Bronchial epithelial cell (primary cell): ENCODE measurements at regions not wholly inside any gene's neighbourhood (a gene's known extent, or its start where the extent isn't known, plus 50 kb on each side); places are given as distances from the start of the nearest gene placed in this dataset.
"Not testable (repeated sequence)": the region's sequence is repeated elsewhere in the genome, so short reads cannot be mapped to it uniquely, and the experiment has no call there.

Experiments used
- DNase-seq: peaks from one replicate; pipeline ENCODE4 v3.0.0-alpha.2; 2010; ENCODE audit warnings: low read depth
- FAIRE-seq: peaks from 2 replicates; lab custom pipeline; 2011; peaks lifted over from hg19 to GRCh38; lab: Jason Lieb, UNC
- H3K27me3 ChIP-seq: 2 replicates; pipeline ENCODE4 v1.5.1; 2011; ENCODE audit warnings: low read length; ENCODE audit not compliant: control insufficient read depth, insufficient read depth
- H3K36me3 ChIP-seq: 2 replicates; pipeline ENCODE4 v1.5.1; 2011; ENCODE audit warnings: low read length; ENCODE audit not compliant: control insufficient read depth, insufficient read depth
- H3K4me3 ChIP-seq: 2 replicates; pipeline ENCODE4 v1.5.1; 2011; ENCODE audit warnings: mild to moderate bottlenecking, low read depth, low read length, control low read depth
- TF ChIP-seq, protein P1 (sequence below): IDR thresholded peaks from 2 replicates; pipeline ENCODE4 v1.5.1; 2011; ENCODE audit warnings: mild to moderate bottlenecking, moderate library complexity, low read length, control low read depth, inconsistent platforms; ENCODE audit not compliant: insufficient read depth, severe bottlenecking

DNA sequence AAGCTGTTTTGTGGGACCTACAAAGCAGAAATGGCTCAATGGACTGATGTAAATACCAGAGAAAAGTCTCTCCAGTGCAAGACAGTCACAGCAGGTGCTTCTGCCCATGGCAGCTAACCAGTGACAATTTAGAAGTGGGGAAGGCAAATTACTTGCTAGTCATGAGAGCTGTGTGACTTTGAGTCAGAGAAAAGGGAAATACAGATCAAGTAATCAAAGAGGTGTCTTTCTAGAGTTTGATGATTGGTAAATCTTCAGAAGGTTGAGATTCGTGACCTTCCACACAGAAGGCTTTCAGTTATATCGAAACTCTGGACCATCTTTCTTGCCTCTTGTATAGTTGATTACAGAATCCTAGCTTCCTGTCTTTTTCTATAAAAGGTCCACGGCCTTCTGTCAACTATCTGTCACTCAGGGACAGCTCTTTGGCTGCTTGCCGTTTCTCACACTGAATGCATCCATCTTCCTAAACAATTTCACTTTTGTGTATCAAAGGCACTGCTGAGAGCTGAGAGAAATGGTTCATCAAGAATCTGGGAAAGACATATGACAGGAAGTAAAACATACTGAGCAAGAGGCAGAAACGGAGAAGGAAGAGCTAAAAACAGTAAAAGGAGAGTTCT lies 993.9 kb upstream of the ACO1 start:
- TF ChIP-seq, protein P1, sequence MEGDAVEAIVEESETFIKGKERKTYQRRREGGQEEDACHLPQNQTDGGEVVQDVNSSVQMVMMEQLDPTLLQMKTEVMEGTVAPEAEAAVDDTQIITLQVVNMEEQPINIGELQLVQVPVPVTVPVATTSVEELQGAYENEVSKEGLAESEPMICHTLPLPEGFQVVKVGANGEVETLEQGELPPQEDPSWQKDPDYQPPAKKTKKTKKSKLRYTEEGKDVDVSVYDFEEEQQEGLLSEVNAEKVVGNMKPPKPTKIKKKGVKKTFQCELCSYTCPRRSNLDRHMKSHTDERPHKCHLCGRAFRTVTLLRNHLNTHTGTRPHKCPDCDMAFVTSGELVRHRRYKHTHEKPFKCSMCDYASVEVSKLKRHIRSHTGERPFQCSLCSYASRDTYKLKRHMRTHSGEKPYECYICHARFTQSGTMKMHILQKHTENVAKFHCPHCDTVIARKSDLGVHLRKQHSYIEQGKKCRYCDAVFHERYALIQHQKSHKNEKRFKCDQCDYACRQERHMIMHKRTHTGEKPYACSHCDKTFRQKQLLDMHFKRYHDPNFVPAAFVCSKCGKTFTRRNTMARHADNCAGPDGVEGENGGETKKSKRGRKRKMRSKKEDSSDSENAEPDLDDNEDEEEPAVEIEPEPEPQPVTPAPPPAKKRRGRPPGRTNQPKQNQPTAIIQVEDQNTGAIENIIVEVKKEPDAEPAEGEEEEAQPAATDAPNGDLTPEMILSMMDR = no peak
- FAIRE-seq (no peak), DNase-seq (no peak)
- Histone ChIP-seq H3K27me3 (no peaks in the 10 kb centered on the region), H3K36me3 (no peaks in the 10 kb centered on the region), H3K4me3 (no peak overlapping the region)

DNA sequence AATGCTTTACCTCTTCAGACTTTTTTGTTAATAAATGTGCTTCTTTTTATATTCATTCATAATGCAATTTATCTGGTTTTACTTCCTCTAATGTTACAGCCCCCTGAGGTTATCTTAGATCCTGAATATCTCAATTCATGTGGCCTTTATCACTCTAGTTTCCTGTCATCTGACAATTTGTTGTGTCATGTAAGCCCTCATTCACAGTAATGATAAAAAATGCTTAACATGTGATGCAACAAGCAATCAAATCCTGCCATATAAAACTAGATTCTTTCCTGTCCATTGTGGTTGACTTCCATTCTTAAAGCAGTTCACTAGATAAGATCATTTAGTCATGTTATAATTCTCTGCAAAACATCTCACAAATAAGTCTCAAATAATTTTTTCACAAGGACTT lies 991.2 kb upstream of the ACO1 start:
- Histone ChIP-seq H3K36me3 (no peaks in the 10 kb centered on the region), H3K27me3 (no peaks in the 10 kb centered on the region), H3K4me3 (no peak overlapping the region)
- TF ChIP-seq, protein P1 = no peak
- no peak for DNase-seq
- no peak for FAIRE-seq

DNA sequence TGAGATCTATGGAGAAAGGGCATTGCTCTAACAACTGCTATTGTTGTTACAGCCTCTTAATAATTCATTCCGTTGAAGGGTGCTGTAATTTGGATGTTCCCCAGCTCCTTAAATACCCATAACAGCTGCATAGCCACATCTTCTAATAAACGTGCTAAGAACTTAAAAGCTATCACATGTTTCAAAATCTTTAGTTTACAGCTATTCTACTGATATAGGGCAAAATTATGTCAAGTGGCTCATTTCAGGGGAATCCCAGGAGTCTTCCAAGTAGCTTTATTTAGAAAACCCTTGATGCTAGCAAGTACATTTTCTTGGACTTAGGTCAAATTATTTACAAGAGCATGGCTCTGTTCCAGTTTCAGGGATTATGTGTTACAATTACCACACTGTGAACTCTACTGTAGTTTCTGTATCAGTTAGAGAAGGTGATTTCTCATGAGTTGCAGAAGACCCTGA lies 990.4 kb upstream of the ACO1 start:
- no peak overlapping the region for H3K4me3 ChIP-seq
- FAIRE-seq = no peak
- DNase-seq = peak; percentile 72
- TF ChIP-seq, protein P1 = no peak
- no peaks in the 10 kb centered on the region for H3K27me3 ChIP-seq
- no peaks in the 10 kb centered on the region for H3K36me3 ChIP-seq

DNA sequence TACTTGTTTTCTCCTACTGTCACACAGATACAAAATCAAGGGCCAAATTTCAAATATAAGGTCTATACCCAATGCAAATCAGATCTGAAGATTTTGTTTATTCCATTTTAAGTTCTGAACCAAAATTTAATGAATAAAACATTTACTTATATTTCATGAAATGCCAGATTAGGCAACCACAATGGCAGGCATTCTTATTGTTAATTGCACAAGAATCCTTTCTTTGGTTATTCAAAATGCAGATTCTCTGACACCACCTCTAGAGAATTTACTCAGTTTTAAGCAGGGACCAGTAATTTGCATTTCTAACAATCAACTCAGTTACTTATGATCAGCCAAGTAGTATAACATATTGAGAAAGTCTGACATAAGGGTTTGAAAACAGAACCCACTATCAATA lies 972.4 kb upstream of the ACO1 start:
- Histone ChIP-seq H3K27me3 (no peaks in the 10 kb centered on the region), H3K36me3 (no peaks in the 10 kb centered on the region), H3K4me3 (no peak overlapping the region)
- FAIRE-seq (no peak), DNase-seq (no peak)
- TF ChIP-seq, protein P1 = no peak

DNA sequence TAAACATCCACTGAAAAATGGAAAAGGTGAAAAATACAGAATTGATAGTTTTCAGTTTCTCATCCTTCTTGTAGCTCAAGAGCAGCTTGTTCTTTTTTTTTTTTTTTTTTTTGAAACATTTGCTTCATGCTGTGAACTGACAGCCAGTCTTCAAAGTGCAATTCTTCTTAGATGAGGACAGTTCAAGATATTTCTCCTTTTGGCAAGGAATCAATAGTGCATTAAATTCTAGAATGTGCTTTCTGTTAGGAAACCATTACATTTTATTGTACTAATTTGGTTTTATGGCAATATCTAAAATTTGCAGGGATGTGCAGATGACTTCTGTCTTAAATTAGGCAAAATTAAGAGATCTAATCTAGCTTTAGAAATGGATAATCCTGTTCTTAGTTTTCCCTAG lies 969.3 kb upstream of the ACO1 start:
- TF ChIP-seq, protein P1 = no peak
- H3K4me3 ChIP-seq = no peak overlapping the region
- DNase-seq (no peak), FAIRE-seq (no peak)
- H3K27me3 ChIP-seq = no peaks in the 10 kb centered on the region
- H3K36me3 ChIP-seq = no peaks in the 10 kb centered on the region

DNA sequence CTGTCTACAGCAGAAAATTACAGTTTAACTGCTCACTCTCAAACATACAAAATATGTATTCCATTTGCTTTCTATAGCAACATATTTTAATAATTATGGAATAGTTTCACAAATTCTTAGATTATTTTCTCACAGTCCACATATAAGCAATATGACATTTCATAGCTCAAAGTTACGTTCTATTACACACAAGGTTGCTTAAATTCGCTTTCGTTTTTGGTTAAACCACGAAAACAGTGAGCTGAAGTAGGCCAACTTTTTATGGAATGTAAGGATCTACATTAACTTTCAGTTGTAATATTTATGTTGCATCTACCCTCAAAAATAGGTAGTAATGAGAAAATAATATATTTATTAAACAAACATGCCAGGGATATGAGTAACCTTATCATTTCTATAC lies 966.0 kb upstream of the ACO1 start:
- FAIRE-seq (no peak), DNase-seq (no peak)
- TF ChIP-seq, protein P1 = no peak
- no peaks in the 10 kb centered on the region for H3K36me3 ChIP-seq
- no peaks in the 10 kb centered on the region for H3K27me3 ChIP-seq
- no peak overlapping the region for H3K4me3 ChIP-seq

DNA sequence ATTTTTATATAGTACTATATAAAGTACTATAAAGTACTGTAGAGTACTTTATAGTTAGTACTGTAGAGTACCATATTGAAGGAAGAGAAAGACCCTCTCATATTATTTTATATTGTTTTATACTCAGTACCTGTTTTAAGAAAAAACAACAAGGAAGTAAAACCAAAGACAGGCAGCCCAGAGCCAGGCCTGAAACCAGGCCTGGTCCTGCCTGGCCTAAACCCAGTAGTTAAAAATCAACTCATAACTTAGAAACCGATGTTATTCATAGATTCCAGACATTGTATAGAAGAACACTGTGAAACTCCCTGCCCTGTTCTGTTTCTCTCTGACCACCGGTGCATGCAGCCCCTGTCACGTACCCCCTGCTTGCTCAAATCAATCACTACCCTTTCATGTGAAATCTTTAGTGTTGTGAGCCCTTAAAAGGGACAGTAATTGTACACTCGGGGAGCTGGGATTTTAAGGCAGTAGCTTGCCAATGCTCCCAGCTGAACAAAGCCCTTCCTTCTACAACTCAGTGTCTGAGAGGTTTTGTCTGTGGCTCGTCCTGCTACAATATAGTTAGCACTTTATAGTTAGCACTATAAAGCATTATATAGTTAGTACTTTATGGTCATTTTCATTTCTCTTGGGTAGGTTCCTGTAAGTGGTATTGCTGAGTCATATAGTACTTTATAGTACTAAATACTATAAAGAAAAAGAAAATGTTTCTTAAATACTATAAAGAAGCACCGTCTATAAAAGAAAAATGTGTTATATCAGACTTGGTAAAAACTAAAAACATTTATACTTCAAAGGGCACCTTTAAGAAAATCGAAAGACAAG lies 940.6 kb upstream of the ACO1 start:
- not testable (repeated sequence) for H3K36me3 ChIP-seq, DNase-seq, H3K27me3 ChIP-seq, H3K4me3 ChIP-seq, FAIRE-seq
